K562 (cell line): ENCODE measurements at regions not wholly inside any gene's neighbourhood (a gene's known extent, or its start where the extent isn't known, plus 50 kb on each side); places are given as distances from the start of the nearest gene placed in this dataset.

Experiments
- ATAC-seq: fragments of 200-7000 bp; cut with Tn5 transposase; 3 replicates; pipeline ENCODE4 v1.9.1; 2020; ENCODE audit warnings: moderate library complexity
- BruUV-seq: library from RNA; stranded (reverse); fragments of 400-500 nt; replicated peaks from 2 replicates; lab custom pipeline; 2021; lab: Mats Ljungman, UMichigan
- CTCF ChIA-PET: fragments of 300-600 bp; formaldehyde crosslinking; extraction: SDS; loops from one replicate; lab custom pipeline; 2021; ENCODE audit warnings: low intra/inter-chr PET ratio; lab: Yijun Ruan, JAX
- POLR2A ChIA-PET: fragments of 300-600, 350-650 bp; sonication (Branson Sonifier 250); formaldehyde crosslinking; extraction: SDS; loops from one replicate; lab custom pipeline; 2021; ENCODE audit warnings: antibody characterized with exemption, inconsistent platforms; lab: Yijun Ruan, JAX
- DNase-seq, 4 experiments: peaks; one replicate each; pipeline versions ENCODE4 v3.0.0 to v3.0.0-alpha.2; 2011 to 2018; ENCODE audit warnings: low spot score in 3 of 4, mixed read lengths in 3 of 4; ENCODE audit errors: extremely low read depth in 1 of 4
- FAIRE-seq: peaks from 2 replicates; lab custom pipeline; 2011; peaks lifted over from hg19 to GRCh38; lab: Jason Lieb, UNC
- H2AFZ ChIP-seq: 2 replicates; pipeline ENCODE4 v1.6.0; 2011; ENCODE audit warnings: low read depth, low read length, control low read depth, inconsistent platforms
- H3K27ac ChIP-seq: fragments of 200-600 bp; 3 replicates; pipeline ENCODE4 v1.8.0; 2011; ENCODE audit warnings: low read depth, mild to moderate bottlenecking, control low read depth, inconsistent platforms, low read length, moderate library complexity, mixed read lengths; ENCODE audit errors: extremely low read depth
- H3K27me3 ChIP-seq, 2 experiments: fragments of 300-600 bp in 1 of 2; 2 replicates in 1 of 2; 3 replicates in 1 of 2; pipeline versions ENCODE4 v1.6.0 to v1.8.0; 2011; ENCODE audit warnings: inconsistent platforms in 2 of 2, low read length in 2 of 2, mild to moderate bottlenecking in 1 of 2, mixed read lengths in 1 of 2, moderate library complexity in 1 of 2; ENCODE audit not compliant: control insufficient read depth in 2 of 2, insufficient read depth in 2 of 2
- H3K36me3 ChIP-seq: fragments of 300-600 bp; 3 replicates; pipeline ENCODE4 v1.8.0; 2011; ENCODE audit warnings: mild to moderate bottlenecking, low read length, inconsistent platforms; ENCODE audit not compliant: control insufficient read depth, insufficient read depth
- H3K4me1 ChIP-seq, 2 experiments: fragments of 200-600 bp in 1 of 2; replicated peaks in 1 of 2; 2 replicates in 1 of 2; 3 replicates in 1 of 2; pipeline versions ENCODE4 v1.5.1 to v1.8.0; 2011; ENCODE audit warnings: inconsistent platforms in 2 of 2, low read length in 2 of 2, mild to moderate bottlenecking in 1 of 2, mixed read lengths in 1 of 2, moderate library complexity in 1 of 2; ENCODE audit not compliant: control insufficient read depth in 2 of 2, insufficient read depth in 2 of 2
- H3K4me2 ChIP-seq: 2 replicates; pipeline ENCODE4 v1.6.1; 2011; ENCODE audit warnings: low read length, control low read depth, inconsistent platforms, mixed read lengths; ENCODE audit not compliant: insufficient read depth
- H3K4me3 ChIP-seq: fragments of 200-600 bp; sonication (generic), shearing (Covaris generic); 2 replicates; pipeline ENCODE4 v1.5.1; 2016; ENCODE audit warnings: control low read depth, inconsistent platforms
- H3K79me2 ChIP-seq: fragments of 200-600 bp; 3 replicates; pipeline ENCODE4 v1.8.0; 2011; ENCODE audit warnings: low read length, inconsistent platforms; ENCODE audit not compliant: control insufficient read depth, insufficient read depth
- H3K9ac ChIP-seq, 2 experiments: 2 replicates each; pipeline versions ENCODE4 v1.6.0 to v1.6.1; 2011; ENCODE audit warnings: low read depth in 2 of 2, low read length in 2 of 2, control low read depth in 1 of 2, inconsistent platforms in 1 of 2, mild to moderate bottlenecking in 1 of 2, mixed read lengths in 1 of 2; ENCODE audit not compliant: insufficient read depth in 1 of 2
- H3K9me1 ChIP-seq: one replicate; pipeline ENCODE4 v1.6.0; 2011; ENCODE audit warnings: inconsistent platforms, mild to moderate bottlenecking, low read length, moderate library complexity; ENCODE audit not compliant: control insufficient read depth, insufficient read depth
- H3K9me3 ChIP-seq: replicated peaks from 2 replicates; pipeline ENCODE4 v1.5.1; 2011; ENCODE audit warnings: low read depth, low read length, inconsistent platforms; ENCODE audit not compliant: control insufficient read depth, insufficient read depth
- H4K20me1 ChIP-seq: replicated peaks from 2 replicates; pipeline ENCODE4 v1.6.1; 2011; ENCODE audit warnings: low read length, inconsistent platforms, mixed read lengths; ENCODE audit not compliant: control insufficient read depth, insufficient read depth
- CTCFL ChIP-seq: IDR thresholded peaks from 2 replicates; pipeline ENCODE4 v1.6.1; 2011; ENCODE audit warnings: borderline replicate concordance, low read depth, mild to moderate bottlenecking, moderate library complexity, low read length; ENCODE audit not compliant: insufficient read depth, poor library complexity, severe bottlenecking
- ETV1 ChIP-seq: fragments of 450-650 bp; conservative IDR thresholded peaks from 2 replicates; pipeline ENCODE4 v1.6.1; 2016; ENCODE audit warnings: missing genetic modification characterization, control low read depth, low read depth, missing compliant biosample characterization
- FOXP1 ChIP-seq: sonication (generic); formaldehyde crosslinking; IDR thresholded peaks from 2 replicates; pipeline ENCODE4 v1.8.0; 2022; ENCODE audit warnings: mild to moderate bottlenecking, missing genetic modification reagents
- HMGXB4 ChIP-seq: sonication (generic); formaldehyde crosslinking; IDR thresholded peaks from 2 replicates; pipeline ENCODE4 v1.8.1; 2023; ENCODE audit warnings: mild to moderate bottlenecking, missing genetic modification reagents
- IFI16 ChIP-seq: fragments of 250-450 bp; sonication (Bioruptor Pico); IDR thresholded peaks from 2 replicates; pipeline ENCODE4 v2.1.2; 2022; ENCODE audit warnings: mild to moderate bottlenecking, inconsistent platforms
- KLF13 ChIP-seq: fragments of 450-650 bp; IDR thresholded peaks from 2 replicates; pipeline ENCODE4 v1.6.1; 2016; ENCODE audit warnings: missing genetic modification characterization, low read depth, mild to moderate bottlenecking, missing compliant biosample characterization, moderate library complexity, borderline replicate concordance
- NELFE ChIP-seq: IDR thresholded peaks from 2 replicates; pipeline ENCODE4 v1.6.1; 2011; ENCODE audit warnings: mild to moderate bottlenecking; ENCODE audit not compliant: insufficient read depth, insufficient read length
- SNIP1 ChIP-seq: fragments of 450-650 bp; IDR thresholded peaks from 2 replicates; pipeline ENCODE4 v1.7.1; 2017; ENCODE audit warnings: low read depth, mild to moderate bottlenecking
- USF2 ChIP-seq: sonication (generic); formaldehyde crosslinking; IDR thresholded peaks from 2 replicates; pipeline ENCODE4 v1.5.0; 2020; ENCODE audit warnings: missing genetic modification reagents
- ZNF121 ChIP-seq: sonication (generic); formaldehyde crosslinking; conservative IDR thresholded peaks from 2 replicates; pipeline ENCODE4 v1.8.0; 2022; ENCODE audit warnings: missing genetic modification reagents
- ZNF507 ChIP-seq: conservative IDR thresholded peaks from 2 replicates; pipeline ENCODE4 v1.6.1; 2017; ENCODE audit warnings: missing genetic modification characterization, missing compliant biosample characterization
- ZNF551 ChIP-seq: fragments of 250-450 bp; sonication (Bioruptor Pico); IDR thresholded peaks from 2 replicates; pipeline ENCODE4 v1.5.0; 2021; ENCODE audit warnings: mild to moderate bottlenecking, moderate library complexity
- WGBS: fragments of 100-300 bp; shearing (Covaris generic); methylation state at CpG from one replicate; pipeline ENCODE4 v1.1.6; 2016; ENCODE audit warnings: low coverage, mixed read lengths; ENCODE audit not compliant: insufficient coverage; ENCODE audit errors: missing lambda C conversion rate; 5-methylcytosine and 5-hydroxymethylcytosine counted together
- in situ Hi-C: fragments of 300-500 bp; cut with MboI; formaldehyde crosslinking; loops from 4 replicates; pipeline ENCODE4 v1.15.0; 2018; ENCODE audit warnings: inconsistent platforms, mixed read lengths
- intact Hi-C: fragments of 100-400 bp; cut with micrococcal nuclease; formaldehyde crosslinking; loops from 2 replicates; pipeline ENCODE4 v1.14.2; 2022

- CTCF ChIA-PET = no interaction called here
- WGBS = 0% methylated on average over 2 of the region's 2 CpGs
- in situ Hi-C loops (no loop called here), intact Hi-C loops (no loop called here)
- ATAC-seq (no peak), DNase-seq (no peak), FAIRE-seq (no peak)
- H3K4me3 ChIP-seq = no peak overlapping the region
- no peak overlapping the region for H3K9ac ChIP-seq
- POLR2A ChIA-PET = no interaction called here
- no TSS peak for BruUV-seq
- H3K9me1 ChIP-seq = no peaks in the 10 kb centered on the region
- no peak overlapping the region for H3K4me2 ChIP-seq
- no peaks in the 10 kb centered on the region for H3K36me3 ChIP-seq
- no peaks in the 10 kb centered on the region for H3K4me1 ChIP-seq
- H3K9me3 ChIP-seq = 0 out of 2 replicates have a peak, but pooled peaks cover 3% of the 10 kb centered on the region
- H3K27ac ChIP-seq = no peak overlapping the region
- H4K20me1 ChIP-seq = no peaks in the 10 kb centered on the region
- H3K79me2 ChIP-seq = no peaks in the 10 kb centered on the region
- no peaks in the 10 kb centered on the region for H3K27me3 ChIP-seq
- TF ChIP-seq KLF13 (no peak), SNIP1 (no peak), ZNF551 (CRISPR knock-in tag) (no peak), CTCFL (no peak), ETV1 (tag) (no peak), FOXP1 (CRISPR knock-in tag) (no peak), USF2 (CRISPR knock-in tag) (no peak), ZNF507 (tag) (no peak), HMGXB4 (no peak), NELFE (no peak), ZNF121 (CRISPR knock-in tag) (no peak), IFI16 (no peak)
- H2AFZ ChIP-seq = no peak overlapping the region
Measured at GRCh38 chr2:153546358-153546757, 67.8 kb upstream of the RPRM start.
